ENCODE measurements at regions not wholly inside any gene's neighbourhood (a gene's known extent, or its start where the extent isn't known, plus 50 kb on each side); places are given as distances from the start of the nearest gene placed in this dataset.
"Not testable (repeated sequence)": the region's sequence is repeated elsewhere in the genome, so short reads cannot be mapped to it uniquely, and the experiment has no call there.

- no peak for DNase-seq (ENCODE audit: low spot score)
Measured at GRCh38 chr16:85239239-85239638, 127.0 kb upstream of the CIBAR2 start.

GRCh38 chr16:85239871-85240270 lies 127.6 kb upstream of the CIBAR2 start:
- no peak for DNase-seq (ENCODE audit: low spot score)

- DNase-seq (ENCODE audit: low spot score) = no peak
Measured at GRCh38 chr16:85240982-85241924, 129.0 kb upstream of the CIBAR2 start.

- DNase-seq (ENCODE audit: low spot score) = no peak
Measured at GRCh38 chr16:85242140-85242539, 129.9 kb upstream of the CIBAR2 start.

GRCh38 chr16:85243308-85243707 lies 131.0 kb upstream of the CIBAR2 start:
- no peak for DNase-seq (ENCODE audit: low spot score)

- DNase-seq (ENCODE audit: low spot score) = not testable (repeated sequence)
Measured at GRCh38 chr16:85244452-85244851, 132.2 kb upstream of the CIBAR2 start.

- peak; percentile 55 for DNase-seq (ENCODE audit: low spot score)
Measured at GRCh38 chr16:85245307-85246172, 133.3 kb upstream of the CIBAR2 start.

GRCh38 chr16:85246473-85246872 lies 134.2 kb upstream of the CIBAR2 start:
- no peak for DNase-seq (ENCODE audit: low spot score)

- DNase-seq (ENCODE audit: low spot score) = no peak
Measured at GRCh38 chr16:85246973-85247372, 134.7 kb upstream of the CIBAR2 start.

GRCh38 chr16:85248342-85248741 lies 136.1 kb upstream of the CIBAR2 start:
- DNase-seq (ENCODE audit: low spot score) = no peak

GRCh38 chr16:85248857-85249256 lies 136.6 kb upstream of the CIBAR2 start:
- peak; percentile 2 for DNase-seq (ENCODE audit: low spot score)

- DNase-seq (ENCODE audit: low spot score) = peak; percentile 20
Measured at GRCh38 chr16:85249418-85250146, 137.3 kb upstream of the CIBAR2 start.

GRCh38 chr16:85250147-85250463 lies 137.8 kb upstream of the CIBAR2 start:
- peak; percentile 8 for DNase-seq (ENCODE audit: low spot score)

GRCh38 chr16:85250609-85251223 lies 138.4 kb upstream of the CIBAR2 start:
- DNase-seq (ENCODE audit: low spot score) = no peak

GRCh38 chr16:85251225-85251760 lies 139.0 kb upstream of the CIBAR2 start:
- DNase-seq (ENCODE audit: low spot score) = no peak

- DNase-seq (ENCODE audit: low spot score) = no peak
Measured at GRCh38 chr16:85252014-85252413, 139.7 kb upstream of the CIBAR2 start.

- DNase-seq (ENCODE audit: low spot score) = no peak
Measured at GRCh38 chr16:85252461-85252860, 140.2 kb upstream of the CIBAR2 start.

GRCh38 chr16:85253084-85253941 lies 141.0 kb upstream of the CIBAR2 start:
- peak; percentile 20 for DNase-seq (ENCODE audit: low spot score)

GRCh38 chr16:85254051-85254450 lies 141.8 kb upstream of the CIBAR2 start:
- DNase-seq (ENCODE audit: low spot score) = no peak

- no peak for DNase-seq (ENCODE audit: low spot score)
Measured at GRCh38 chr16:85254921-85255320, 142.6 kb upstream of the CIBAR2 start.

GRCh38 chr16:85255777-85256176 lies 143.5 kb upstream of the CIBAR2 start:
- no peak for DNase-seq (ENCODE audit: low spot score)
